BJ (cell line): ENCODE measurements at regions not wholly inside any gene's neighbourhood (a gene's known extent, or its start where the extent isn't known, plus 50 kb on each side); places are given as distances from the start of the nearest gene placed in this dataset.

Experiments
- CTCF ChIA-PET: fragments of 350-600 bp; formaldehyde crosslinking; extraction: SDS; loops from one replicate; lab custom pipeline; 2021; ENCODE audit warnings: antibody characterized with exemption, inconsistent platforms; lab: Yijun Ruan, JAX
- POLR2A ChIA-PET: fragments of 300-600 bp; sonication (Branson Sonifier 250); formaldehyde crosslinking; extraction: SDS; loops from one replicate; lab custom pipeline; 2021; ENCODE audit warnings: antibody characterized with exemption; lab: Charles Lee
- DNase-seq: peaks from one replicate; pipeline ENCODE4 v3.0.0-alpha.2; 2011; ENCODE audit warnings: low read depth
- H3K27me3 ChIP-seq: 2 replicates; pipeline ENCODE4 v1.6.0; 2011; ENCODE audit warnings: low read length; ENCODE audit not compliant: control insufficient read depth, insufficient read depth
- H3K36me3 ChIP-seq: 2 replicates; pipeline ENCODE4 v1.5.1; 2011; ENCODE audit warnings: low read length; ENCODE audit not compliant: control insufficient read depth, insufficient read depth
- H3K4me3 ChIP-seq: 2 replicates; pipeline ENCODE4 v1.5.1; 2011; ENCODE audit warnings: low read depth, mild to moderate bottlenecking, control low read depth, low read length
- CTCF ChIP-seq: IDR thresholded peaks from 2 replicates; pipeline ENCODE4 v1.5.1; 2011; ENCODE audit warnings: low read depth, mild to moderate bottlenecking, control low read depth, inconsistent platforms, low read length, moderate library complexity; ENCODE audit not compliant: insufficient read depth

DNA sequence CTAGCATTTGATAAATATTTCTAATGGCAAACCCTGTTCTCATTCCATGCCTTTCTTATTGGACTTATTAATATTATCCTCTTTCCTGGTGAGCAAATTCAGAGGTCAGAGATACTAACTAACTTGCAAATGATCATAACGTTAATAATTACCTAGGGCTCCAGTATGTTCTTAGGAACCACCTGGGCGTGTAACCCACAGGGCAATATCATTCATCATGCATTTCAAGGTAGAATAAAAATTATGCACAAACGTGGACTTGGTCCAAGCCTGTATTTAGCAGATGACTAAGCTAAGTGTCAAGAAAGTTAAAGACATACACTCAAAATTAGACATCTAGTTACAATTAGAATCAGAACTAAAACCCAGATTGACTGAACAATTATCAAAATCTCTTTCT lies 850.1 kb downstream of the TRIML1 start:
- CTCF ChIA-PET: no interaction called here
- POLR2A ChIA-PET: no interaction called here
- Histone ChIP-seq H3K36me3 (no peaks in the 10 kb centered on the region), H3K4me3 (no peak overlapping the region), H3K27me3 (no peaks in the 10 kb centered on the region)
- TF ChIP-seq CTCF: no peak
- no peak for DNase-seq

DNA sequence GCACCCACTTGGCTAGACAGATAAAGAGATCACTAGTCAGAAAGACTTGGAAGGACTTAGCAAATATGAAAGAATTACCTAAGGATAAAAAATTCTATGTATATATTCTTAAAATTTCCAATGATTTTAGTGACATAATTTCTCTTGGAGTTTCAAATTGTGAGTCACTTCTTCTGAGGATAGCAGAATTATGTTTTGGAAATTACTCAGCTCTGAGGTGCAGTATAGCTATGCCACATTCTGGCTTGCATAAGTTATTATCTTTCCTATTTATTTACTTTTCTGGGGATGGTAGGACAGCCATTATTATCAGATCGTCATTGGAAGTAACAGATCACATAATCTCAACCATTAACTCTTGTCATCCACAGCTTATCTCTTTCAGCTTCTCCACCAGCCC lies 853.5 kb downstream of the TRIML1 start:
- no peak for DNase-seq
- no peaks in the 10 kb centered on the region for H3K27me3 ChIP-seq
- POLR2A ChIA-PET: no interaction called here
- no peak overlapping the region for H3K4me3 ChIP-seq
- H3K36me3 ChIP-seq: no peaks in the 10 kb centered on the region
- no peak for TF ChIP-seq CTCF
- CTCF ChIA-PET: interaction anchor here (1.1 kb wide), 1 partner anchor 25 kb away, joined by 3 read pairs; no protein-coding TSS in a partner anchor

GRCh38 chr4:188993871-188994270 lies 854.6 kb downstream of the TRIML1 start:
- POLR2A ChIA-PET: no interaction called here
- CTCF ChIA-PET: interaction anchor here (1.1 kb wide), 1 partner anchor 26 kb away, joined by 3 read pairs; no protein-coding TSS in a partner anchor
- no peak for DNase-seq
- H3K4me3 ChIP-seq: no peak overlapping the region
- H3K27me3 ChIP-seq: no peaks in the 10 kb centered on the region
- no peaks in the 10 kb centered on the region for H3K36me3 ChIP-seq
- TF ChIP-seq CTCF: no peak

GRCh38 chr4:189001283-189001970 lies 862.2 kb downstream of the TRIML1 start:
- H3K27me3 ChIP-seq: no peaks in the 10 kb centered on the region
- CTCF ChIA-PET: no interaction called here
- no peak for TF ChIP-seq CTCF
- DNase-seq: no peak
- no peak overlapping the region for H3K4me3 ChIP-seq
- H3K36me3 ChIP-seq: no peaks in the 10 kb centered on the region
- POLR2A ChIA-PET: no interaction called here

DNA sequence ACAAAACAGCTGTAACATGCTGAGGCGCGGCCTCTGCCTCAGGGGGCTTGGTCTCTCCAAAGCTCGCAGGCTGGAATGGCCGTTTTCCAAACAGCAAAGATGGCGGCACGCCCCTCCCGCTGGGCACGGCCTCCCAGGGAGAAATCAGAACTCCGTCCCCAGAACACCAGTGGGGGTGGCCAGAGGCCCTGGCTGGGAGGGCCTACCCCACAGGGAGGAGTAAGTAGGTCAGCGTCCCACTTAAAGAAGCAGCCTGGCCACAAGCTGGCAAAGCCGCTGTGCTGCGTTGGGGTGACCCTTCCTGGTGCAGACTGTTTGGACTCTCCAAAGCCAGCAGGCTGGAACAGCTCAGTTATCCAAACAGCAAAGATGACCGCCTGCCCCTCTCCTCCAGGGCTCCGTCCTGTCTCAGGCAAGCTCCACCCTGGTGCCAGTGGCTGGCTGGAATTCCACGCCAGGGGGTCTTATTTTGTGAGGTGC lies 862.8 kb downstream of the TRIML1 start:
- H3K4me3 ChIP-seq: no peak overlapping the region
- no peaks in the 10 kb centered on the region for H3K36me3 ChIP-seq
- no peaks in the 10 kb centered on the region for H3K27me3 ChIP-seq
- ChIA-PET POLR2A (no interaction called here), CTCF (no interaction called here)
- no peak for TF ChIP-seq CTCF
- DNase-seq: no peak
